ACC112 (cell line): ENCODE measurements at regions not wholly inside any gene's neighbourhood (a gene's known extent, or its start where the extent isn't known, plus 50 kb on each side); places are given as distances from the start of the nearest gene placed in this dataset.

Experiments
- H2AFZ ChIP-seq: fragments of 200-600 bp; sonication (generic); one replicate; pipeline ENCODE4 v1.6.0; 2017; ENCODE audit warnings: antibody characterized with exemption, low read length; ENCODE audit not compliant: unreplicated experiment
- H3K27ac ChIP-seq: fragments of 200-600 bp; sonication (generic); 2 replicates; pipeline ENCODE4 v1.5.1; 2014; ENCODE audit warnings: low read depth, mild to moderate bottlenecking, antibody characterized with exemption, low read length, moderate library complexity
- H3K27me3 ChIP-seq: fragments of 200-600 bp; sonication (generic); 2 replicates; pipeline ENCODE4 v1.6.1; 2014; ENCODE audit warnings: mild to moderate bottlenecking, antibody characterized with exemption, low read length, moderate library complexity, mixed read lengths; ENCODE audit not compliant: insufficient read depth
- H3K36me3 ChIP-seq: fragments of 200-600 bp; sonication (generic); 2 replicates; pipeline ENCODE4 v1.6.1; 2016; ENCODE audit warnings: mild to moderate bottlenecking, antibody characterized with exemption, low read length, moderate library complexity, mixed read lengths; ENCODE audit not compliant: insufficient read depth
- H3K4me1 ChIP-seq: fragments of 200-600 bp; sonication (generic); one replicate; pipeline ENCODE4 v1.6.1; 2016; ENCODE audit warnings: low read length, mixed read lengths; ENCODE audit not compliant: insufficient read depth, unreplicated experiment, control insufficient read depth
- H3K4me3 ChIP-seq: fragments of 200-600 bp; sonication (generic); 2 replicates; pipeline ENCODE4 v1.5.1; 2014; ENCODE audit warnings: mild to moderate bottlenecking, low read depth, low read length
- H3K79me2 ChIP-seq: fragments of 200-600 bp; sonication (generic); one replicate; pipeline ENCODE4 v1.6.0; 2016; ENCODE audit warnings: low read length; ENCODE audit not compliant: control insufficient read depth, unreplicated experiment, insufficient read depth

GRCh38 chr10:78137147-78137546 is 103.5 kb downstream of the RPS24 start:
- Histone ChIP-seq H3K27me3 (peaks cover 75% of the 10 kb centered on the region), H3K36me3 (no peaks in the 10 kb centered on the region), H3K4me3 (no peak overlapping the region), H2AFZ (no peak overlapping the region), H3K4me1 (no peaks in the 10 kb centered on the region), H3K27ac (no peak overlapping the region), H3K79me2 (no peaks in the 10 kb centered on the region)

- no peak overlapping the region for H2AFZ ChIP-seq
- H3K79me2 ChIP-seq = no peaks in the 10 kb centered on the region
- H3K4me3 ChIP-seq = no peak overlapping the region
- peaks cover 82% of the 10 kb centered on the region for H3K27me3 ChIP-seq
- H3K4me1 ChIP-seq = no peaks in the 10 kb centered on the region
- no peaks in the 10 kb centered on the region for H3K36me3 ChIP-seq
- H3K27ac ChIP-seq = no peak overlapping the region
Observed at GRCh38 chr10:78139341-78139740, 105.7 kb downstream of the RPS24 start.

GRCh38 chr10:78140066-78140630 is 106.5 kb downstream of the RPS24 start:
- H3K4me3 ChIP-seq = no peak overlapping the region
- no peaks in the 10 kb centered on the region for H3K36me3 ChIP-seq
- H3K4me1 ChIP-seq = no peaks in the 10 kb centered on the region
- H3K27ac ChIP-seq = no peak overlapping the region
- peaks cover 82% of the 10 kb centered on the region for H3K27me3 ChIP-seq
- H2AFZ ChIP-seq = no peak overlapping the region
- no peaks in the 10 kb centered on the region for H3K79me2 ChIP-seq

- H3K4me3 ChIP-seq = no peak overlapping the region
- H2AFZ ChIP-seq = no peak overlapping the region
- no peaks in the 10 kb centered on the region for H3K79me2 ChIP-seq
- H3K27ac ChIP-seq = no peak overlapping the region
- no peaks in the 10 kb centered on the region for H3K4me1 ChIP-seq
- H3K27me3 ChIP-seq = peaks cover 77% of the 10 kb centered on the region
- H3K36me3 ChIP-seq = no peaks in the 10 kb centered on the region
Observed at GRCh38 chr10:78143576-78143975, 109.9 kb downstream of the RPS24 start.

- no peak overlapping the region for H3K4me3 ChIP-seq
- H3K27me3 ChIP-seq = peaks cover 56% of the 10 kb centered on the region
- no peak overlapping the region for H3K27ac ChIP-seq
- H3K36me3 ChIP-seq = no peaks in the 10 kb centered on the region
- H3K4me1 ChIP-seq = peaks cover 6% of the 10 kb centered on the region
- H2AFZ ChIP-seq = no peak overlapping the region
- no peaks in the 10 kb centered on the region for H3K79me2 ChIP-seq
Observed at GRCh38 chr10:78146200-78146599, 112.5 kb downstream of the RPS24 start.

- Histone ChIP-seq H3K27ac (no peak overlapping the region), H3K27me3 (peaks cover 46% of the 10 kb centered on the region), H3K4me1 (peaks cover 6% of the 10 kb centered on the region), H3K36me3 (no peaks in the 10 kb centered on the region), H2AFZ (no peak overlapping the region), H3K79me2 (no peaks in the 10 kb centered on the region), H3K4me3 (no peak overlapping the region)
Observed at GRCh38 chr10:78147202-78147601, 113.5 kb downstream of the RPS24 start.

- no peak overlapping the region for H3K4me3 ChIP-seq
- H2AFZ ChIP-seq = no peak overlapping the region
- H3K36me3 ChIP-seq = no peaks in the 10 kb centered on the region
- no peaks in the 10 kb centered on the region for H3K79me2 ChIP-seq
- peaks cover 6% of the 10 kb centered on the region for H3K4me1 ChIP-seq
- H3K27me3 ChIP-seq = peaks cover 34% of the 10 kb centered on the region
- no peak overlapping the region for H3K27ac ChIP-seq
Observed at GRCh38 chr10:78148216-78148960, 114.7 kb downstream of the RPS24 start.

GRCh38 chr10:78148961-78149612 is 115.4 kb downstream of the RPS24 start:
- no peaks in the 10 kb centered on the region for H3K36me3 ChIP-seq
- no peak overlapping the region for H3K27ac ChIP-seq
- no peak overlapping the region for H2AFZ ChIP-seq
- H3K79me2 ChIP-seq = no peaks in the 10 kb centered on the region
- H3K4me1 ChIP-seq = peaks cover 6% of the 10 kb centered on the region
- H3K27me3 ChIP-seq = peaks cover 27% of the 10 kb centered on the region
- no peak overlapping the region for H3K4me3 ChIP-seq

GRCh38 chr10:78150756-78151155 is 117.1 kb downstream of the RPS24 start:
- H3K4me1 ChIP-seq = peaks cover 6% of the 10 kb centered on the region
- no peak overlapping the region for H3K27ac ChIP-seq
- H2AFZ ChIP-seq = no peak overlapping the region
- no peak overlapping the region for H3K4me3 ChIP-seq
- H3K36me3 ChIP-seq = no peaks in the 10 kb centered on the region
- H3K27me3 ChIP-seq = peaks cover 16% of the 10 kb centered on the region
- no peaks in the 10 kb centered on the region for H3K79me2 ChIP-seq

GRCh38 chr10:78155722-78156121 is 122.1 kb downstream of the RPS24 start:
- H3K4me1 ChIP-seq = no peaks in the 10 kb centered on the region
- H3K27ac ChIP-seq = no peak overlapping the region
- H3K79me2 ChIP-seq = no peaks in the 10 kb centered on the region
- peaks cover 27% of the 10 kb centered on the region for H3K27me3 ChIP-seq
- H3K36me3 ChIP-seq = no peaks in the 10 kb centered on the region
- no peak overlapping the region for H3K4me3 ChIP-seq
- H2AFZ ChIP-seq = no peak overlapping the region

- no peaks in the 10 kb centered on the region for H3K36me3 ChIP-seq
- no peak overlapping the region for H3K4me3 ChIP-seq
- no peaks in the 10 kb centered on the region for H3K79me2 ChIP-seq
- H2AFZ ChIP-seq = no peak overlapping the region
- no peak overlapping the region for H3K27ac ChIP-seq
- no peaks in the 10 kb centered on the region for H3K4me1 ChIP-seq
- peaks cover 57% of the 10 kb centered on the region for H3K27me3 ChIP-seq
Observed at GRCh38 chr10:78160591-78160990, 126.9 kb downstream of the RPS24 start.
